Posterior vena cava (tissue), 2 donors: ENCODE measurements at regions not wholly inside any gene's neighbourhood (a gene's known extent, or its start where the extent isn't known, plus 50 kb on each side); places are given as distances from the start of the nearest gene placed in this dataset.
"Not testable (repeated sequence)": the region's sequence is repeated elsewhere in the genome, so short reads cannot be mapped to it uniquely, and the experiment has no call there.

Source experiments
- DNase-seq: peaks from one replicate; pipeline ENCODE4 v3.0.0-alpha.2; 2020; ENCODE audit warnings: low spot score
- intact Hi-C, 2 donors: fragments of 100-400 bp; cut with DNase I; formaldehyde crosslinking; loops; one replicate each; pipeline versions ENCODE4 v1.14.1 to v1.14.2; 2022 to 2023
- donor health status: DM: yes; HTN: yes; CAD: no.
- donor health status: DM: yes; HTN: yes; CAD: no.

GRCh38 chr10:94213980-94214379 lies 148.8 kb downstream of the NOC3L start:
- DNase-seq: no peak
- intact Hi-C loops: no loop called here

- no peak for DNase-seq
- intact Hi-C loops: no loop called here
Observed at GRCh38 chr10:94214481-94214893, 148.3 kb downstream of the NOC3L start.

- intact Hi-C loops: no loop called here
- no peak for DNase-seq
Observed at GRCh38 chr10:94216201-94216600, 146.5 kb downstream of the NOC3L start.

GRCh38 chr10:94217411-94217810 lies 145.3 kb downstream of the NOC3L start:
- no peak for DNase-seq
- intact Hi-C loops: no loop called here

- DNase-seq: no peak
- intact Hi-C loops: no loop called here
Observed at GRCh38 chr10:94218493-94219183, 144.1 kb downstream of the NOC3L start.

GRCh38 chr10:94219829-94220228 lies 142.9 kb downstream of the NOC3L start:
- intact Hi-C loops: no loop called here
- DNase-seq: no peak

- intact Hi-C loops: no loop called here
- DNase-seq: no peak
Observed at GRCh38 chr10:94220717-94221116, 142.0 kb downstream of the NOC3L start.

- DNase-seq: no peak
- intact Hi-C loops: no loop called here
Observed at GRCh38 chr10:94223702-94224370, 138.9 kb downstream of the NOC3L start.

- DNase-seq: no peak
- intact Hi-C loops: no loop called here
Observed at GRCh38 chr10:94224656-94225055, 138.1 kb downstream of the NOC3L start.

- no peak for DNase-seq
- intact Hi-C loops: no loop called here
Observed at GRCh38 chr10:94225589-94225988, 137.2 kb downstream of the NOC3L start.

GRCh38 chr10:94230134-94230785 lies 132.5 kb downstream of the NOC3L start:
- no peak for DNase-seq
- intact Hi-C loops: no loop called here

- intact Hi-C loops: no loop called here
Observed at GRCh38 chr10:94232711-94233383, 129.9 kb downstream of the NOC3L start.

GRCh38 chr10:94235461-94235860 lies 127.3 kb downstream of the NOC3L start:
- DNase-seq: no peak
- intact Hi-C loops: no loop called here

More at GRCh38 chr10:94232711-94233383, 129.9 kb downstream of the NOC3L start:
- DNase-seq: no peak

- DNase-seq: no peak
- intact Hi-C loops: no loop called here
Observed at GRCh38 chr10:94238006-94238617, 124.6 kb downstream of the NOC3L start.

- no peak for DNase-seq
- intact Hi-C loops: no loop called here
Observed at GRCh38 chr10:94239696-94240095, 123.0 kb downstream of the NOC3L start.

- intact Hi-C loops: no loop called here
Observed at GRCh38 chr10:94240491-94240890, 122.2 kb downstream of the NOC3L start.

GRCh38 chr10:94240901-94241300 lies 121.8 kb downstream of the NOC3L start:
- intact Hi-C loops: no loop called here
- DNase-seq: no peak

More at GRCh38 chr10:94240491-94240890, 122.2 kb downstream of the NOC3L start:
- DNase-seq: no peak

- intact Hi-C loops: no loop called here
- no peak for DNase-seq
Observed at GRCh38 chr10:94251098-94251497, 111.6 kb downstream of the NOC3L start.

GRCh38 chr10:94251568-94251967 lies 111.2 kb downstream of the NOC3L start:
- DNase-seq: no peak
- intact Hi-C loops: no loop called here

- DNase-seq, intact Hi-C loops: not testable (repeated sequence)
Observed at GRCh38 chr10:94257407-94257806, 105.3 kb downstream of the NOC3L start.
